ENCODE measurements at regions not wholly inside any gene's neighbourhood (a gene's known extent, or its start where the extent isn't known, plus 50 kb on each side); places are given as distances from the start of the nearest gene placed in this dataset.

DNA sequence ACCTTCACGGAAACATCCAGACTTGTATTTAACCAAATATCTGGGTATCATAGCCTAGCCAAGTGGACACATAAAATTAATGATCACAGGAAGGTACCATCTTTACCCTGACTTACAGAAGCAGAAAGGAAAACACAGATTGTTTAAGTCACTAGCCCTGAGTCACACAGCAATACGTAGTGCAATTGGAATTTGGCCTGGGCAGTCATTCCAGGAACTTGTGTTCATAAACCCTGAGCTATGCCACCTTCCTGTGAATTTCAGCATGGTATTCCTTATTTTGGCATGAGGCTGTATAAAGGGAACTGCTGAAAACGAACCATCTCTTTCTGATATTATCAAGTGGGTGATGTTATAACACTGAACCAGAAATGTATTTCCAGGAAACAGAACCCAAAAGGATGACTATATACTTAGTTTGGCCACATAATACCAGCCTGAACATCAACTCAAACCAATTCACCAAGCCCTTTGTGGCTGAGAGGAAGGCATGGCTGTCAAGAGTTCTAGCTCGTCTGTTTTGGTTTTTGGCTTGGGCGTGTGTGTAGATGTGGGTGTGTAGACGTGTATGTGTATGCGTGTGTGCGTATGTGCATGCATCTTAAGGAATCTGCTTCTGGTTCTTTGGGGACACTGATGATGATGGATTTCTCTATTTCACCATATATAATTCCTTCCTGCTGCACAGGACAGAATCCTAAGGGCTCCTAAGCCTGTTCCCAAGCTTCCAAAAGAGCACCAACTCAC is 533.4 kb upstream of the ID2 start:
- H3K4me3 ChIP-seq (ENCODE audit: low read depth, low read length) = no peak overlapping the region
- peak; percentile 86 for DNase-seq (ENCODE audit: low read depth, low spot score)
- ChIA-PET CTCF (interaction anchor here (0.9 to 1.1 kb wide), 2 partner anchors 11 to 304 kb away, joined by 3 read pairs; no protein-coding TSS in a partner anchor), POLR2A (interaction anchor here (0.8 kb wide), 1 partner anchor 534 kb away, joined by 3 read pairs; the partner anchor contains the start of gene ID2)
- TF ChIP-seq, protein P1, sequence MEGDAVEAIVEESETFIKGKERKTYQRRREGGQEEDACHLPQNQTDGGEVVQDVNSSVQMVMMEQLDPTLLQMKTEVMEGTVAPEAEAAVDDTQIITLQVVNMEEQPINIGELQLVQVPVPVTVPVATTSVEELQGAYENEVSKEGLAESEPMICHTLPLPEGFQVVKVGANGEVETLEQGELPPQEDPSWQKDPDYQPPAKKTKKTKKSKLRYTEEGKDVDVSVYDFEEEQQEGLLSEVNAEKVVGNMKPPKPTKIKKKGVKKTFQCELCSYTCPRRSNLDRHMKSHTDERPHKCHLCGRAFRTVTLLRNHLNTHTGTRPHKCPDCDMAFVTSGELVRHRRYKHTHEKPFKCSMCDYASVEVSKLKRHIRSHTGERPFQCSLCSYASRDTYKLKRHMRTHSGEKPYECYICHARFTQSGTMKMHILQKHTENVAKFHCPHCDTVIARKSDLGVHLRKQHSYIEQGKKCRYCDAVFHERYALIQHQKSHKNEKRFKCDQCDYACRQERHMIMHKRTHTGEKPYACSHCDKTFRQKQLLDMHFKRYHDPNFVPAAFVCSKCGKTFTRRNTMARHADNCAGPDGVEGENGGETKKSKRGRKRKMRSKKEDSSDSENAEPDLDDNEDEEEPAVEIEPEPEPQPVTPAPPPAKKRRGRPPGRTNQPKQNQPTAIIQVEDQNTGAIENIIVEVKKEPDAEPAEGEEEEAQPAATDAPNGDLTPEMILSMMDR (IDR thresholded peaks at IDR 0.05; ENCODE audit: insufficient read depth, low read length, missing control alignments) = no peak

DNA sequence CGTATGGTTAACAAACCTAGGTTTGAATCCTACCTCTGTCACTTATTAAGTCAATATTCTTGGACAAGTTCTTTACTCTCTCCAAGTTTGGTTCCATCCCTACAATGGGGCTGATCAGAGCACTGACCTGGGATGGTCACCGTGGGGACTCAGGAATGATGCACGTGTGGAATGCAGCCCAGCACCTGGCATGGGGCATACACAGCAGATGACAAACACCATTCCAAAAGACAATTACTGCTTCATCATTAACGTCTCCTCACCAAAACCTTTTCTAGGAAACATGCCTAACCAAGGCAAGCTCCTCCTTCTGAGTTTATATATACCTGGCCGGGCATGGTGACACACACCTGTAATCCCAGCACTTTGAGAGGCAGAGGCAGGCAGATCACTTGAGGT is 532.9 kb upstream of the ID2 start:
- ChIA-PET POLR2A (interaction anchor here (1.6 kb wide), 1 partner anchor 533 kb away, joined by 6 read pairs; the partner anchor contains the start of gene ID2), CTCF (interaction anchor here (0.9 to 1.1 kb wide), 3 partner anchors 12 to 305 kb away, joined by 3 to 4 read pairs (median 3); no protein-coding TSS in a partner anchor)
- H3K4me3 ChIP-seq (ENCODE audit: low read depth, low read length) = no peak overlapping the region
- TF ChIP-seq, protein P1 (IDR thresholded peaks at IDR 0.05; ENCODE audit: insufficient read depth, low read length, missing control alignments) = no peak
- no peak for DNase-seq (ENCODE audit: low read depth, low spot score)

DNA sequence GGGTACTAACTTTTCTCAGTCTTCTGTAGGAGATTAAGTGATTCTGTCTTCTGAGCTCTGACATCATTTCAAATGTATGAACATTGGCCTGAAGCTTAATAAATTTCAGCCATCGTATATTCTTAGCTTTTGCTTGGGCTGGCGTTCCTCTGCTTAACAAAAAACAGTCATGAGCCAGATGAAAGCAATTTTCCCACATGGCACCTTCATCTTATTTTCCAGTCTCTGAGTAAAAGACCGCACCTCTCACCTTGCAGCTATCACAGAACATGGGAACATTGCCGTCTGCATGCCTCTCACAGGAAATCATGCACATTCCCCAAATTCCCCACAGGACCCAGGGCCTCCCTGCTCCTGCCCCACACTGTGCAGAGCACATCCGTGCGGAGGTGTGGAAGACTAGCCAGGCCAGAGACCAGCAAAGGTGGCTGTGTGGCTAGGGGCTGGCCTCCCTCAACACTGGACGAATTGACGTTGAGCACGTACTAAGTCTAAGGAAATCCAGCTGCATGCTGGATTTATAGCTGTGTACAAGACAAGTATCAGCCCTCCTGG is 531.8 kb upstream of the ID2 start:
- ChIA-PET CTCF (interaction anchor here (1.0 kb wide), 1 partner anchor 30 kb away, joined by 4 read pairs; no protein-coding TSS in a partner anchor), POLR2A (interaction anchor here (0.9 to 1.6 kb wide), 2 partner anchors 19 to 532 kb away, joined by 3 to 6 read pairs; partner anchors contain the start of gene ID2)
- TF ChIP-seq, protein P1 (IDR thresholded peaks at IDR 0.05; ENCODE audit: insufficient read depth, low read length, missing control alignments) = no peak

DNA sequence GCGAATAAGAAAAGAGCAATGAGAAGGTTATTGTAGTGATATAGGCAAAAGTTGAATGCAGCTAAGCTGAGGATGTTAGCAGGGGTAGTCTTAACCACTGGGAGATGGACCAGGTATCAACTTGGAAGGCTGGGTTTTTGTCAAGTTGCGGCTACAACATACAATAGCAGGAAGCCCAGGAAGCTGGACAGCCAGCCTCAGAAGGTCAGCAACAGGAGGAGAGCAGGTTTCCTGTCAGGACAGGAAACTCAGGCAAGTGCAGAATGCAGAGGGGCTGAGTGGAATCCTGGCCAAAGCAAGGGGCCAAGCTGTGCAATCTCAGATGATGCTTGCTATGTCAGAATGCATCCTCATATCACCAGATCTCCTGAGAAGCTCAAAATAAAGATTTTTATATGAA is 530.0 kb upstream of the ID2 start:
- DNase-seq (ENCODE audit: low read depth, low spot score) = no peak
- TF ChIP-seq, protein P1 (IDR thresholded peaks at IDR 0.05; ENCODE audit: insufficient read depth, low read length, missing control alignments) = no peak
- H3K4me3 ChIP-seq (ENCODE audit: low read depth, low read length) = no peak overlapping the region
- ChIA-PET CTCF (no interaction called here), POLR2A (no interaction called here)

More for the DNA sequence above, 531.8 kb upstream of the ID2 start:
- no peak overlapping the region for H3K4me3 ChIP-seq (ENCODE audit: low read depth, low read length)
- DNase-seq (ENCODE audit: low read depth, low spot score) = no peak

DNA sequence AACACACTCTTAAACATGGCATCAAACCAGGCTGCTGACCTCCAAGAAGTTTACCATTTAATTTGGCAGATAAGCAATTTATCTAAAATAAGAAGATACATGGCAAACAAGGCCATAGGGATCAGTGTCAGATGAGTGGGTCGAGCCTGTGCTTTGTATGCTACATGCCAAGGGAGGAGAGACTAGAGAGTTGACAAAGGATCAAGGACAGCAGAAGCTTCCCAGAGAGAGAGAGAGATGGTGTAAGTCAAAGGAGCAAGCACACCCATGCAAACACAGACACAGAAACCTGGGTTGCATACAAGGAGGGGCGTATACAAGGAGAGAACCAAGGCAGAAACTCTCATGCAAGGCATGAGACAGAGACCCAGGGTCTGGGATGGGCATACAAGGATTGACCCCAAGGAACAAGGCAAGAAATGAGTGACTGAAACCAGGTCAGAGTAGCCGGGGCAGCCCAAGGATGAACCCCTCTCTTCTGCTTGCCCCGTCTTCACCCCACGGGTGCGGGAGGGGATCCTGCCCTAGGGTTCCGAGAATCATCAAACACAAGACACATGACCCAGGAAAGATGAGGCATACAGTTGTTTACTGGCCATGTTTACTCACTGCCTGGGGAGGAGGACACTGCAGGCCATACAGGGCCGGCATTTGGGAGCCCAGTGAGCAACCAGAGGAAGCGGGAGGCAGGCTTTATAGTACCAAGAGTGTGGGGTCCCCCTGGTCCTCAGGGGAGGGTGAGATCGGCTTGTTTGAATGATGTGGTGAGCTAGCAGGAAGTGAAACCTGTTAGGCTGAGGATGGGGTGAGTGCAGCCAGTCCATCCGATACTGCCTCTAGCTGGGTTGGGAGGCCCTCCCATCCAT is 529.2 kb upstream of the ID2 start:
- ChIA-PET CTCF (no interaction called here), POLR2A (no interaction called here)
- no peak for DNase-seq (ENCODE audit: low read depth, low spot score)
- H3K4me3 ChIP-seq (ENCODE audit: low read depth, low read length) = no peak overlapping the region
- TF ChIP-seq, protein P1 (IDR thresholded peaks at IDR 0.05; ENCODE audit: insufficient read depth, low read length, missing control alignments) = no peak
